MCF 10A (cell line): ENCODE measurements at regions not wholly inside any gene's neighbourhood (a gene's known extent, or its start where the extent isn't known, plus 50 kb on each side); places are given as distances from the start of the nearest gene placed in this dataset.

Source experiments
- BruUV-seq: library from RNA; stranded (reverse); fragments of 400-500 nt; replicated peaks from 2 replicates; lab custom pipeline; 2021; lab: Mats Ljungman, UMichigan
- CTCF ChIA-PET: fragments of 300-600 bp; sonication (Branson Sonifier 250); formaldehyde crosslinking; extraction: SDS; loops from one replicate; lab custom pipeline; 2021; ENCODE audit warnings: antibody characterized with exemption, inconsistent platforms; lab: Yijun Ruan, JAX
- POLR2A ChIA-PET: fragments of 300-600, 350-650 bp; sonication (Branson Sonifier 250); formaldehyde crosslinking; extraction: SDS; loops from one replicate; lab custom pipeline; 2020; ENCODE audit warnings: antibody characterized with exemption, inconsistent platforms; lab: Yijun Ruan, JAX
- DNase-seq: peaks from one replicate; pipeline ENCODE4 v3.0.0-alpha.2; 2018; ENCODE audit not compliant: unreplicated experiment
- H3K27ac Mint-ChIP-seq: one replicate; pipeline ENCODE4 v1.8.0; 2022; ENCODE audit warnings: mild to moderate bottlenecking, low read depth, mixed read lengths; ENCODE audit not compliant: unreplicated experiment
- H3K27me3 Mint-ChIP-seq: one replicate; pipeline ENCODE4 v1.8.0; 2022; ENCODE audit warnings: mixed read lengths; ENCODE audit not compliant: insufficient read depth, unreplicated experiment
- H3K36me3 Mint-ChIP-seq: one replicate; pipeline ENCODE4 v1.8.0; 2022; ENCODE audit warnings: mild to moderate bottlenecking, moderate library complexity, mixed read lengths; ENCODE audit not compliant: insufficient read depth, unreplicated experiment
- H3K4me1 Mint-ChIP-seq: one replicate; pipeline ENCODE4 v1.8.0; 2022; ENCODE audit warnings: mixed read lengths; ENCODE audit not compliant: insufficient read depth, unreplicated experiment
- H3K4me3 Mint-ChIP-seq: one replicate; pipeline ENCODE4 v1.8.0; 2022; ENCODE audit warnings: mild to moderate bottlenecking, moderate library complexity, mixed read lengths; ENCODE audit not compliant: unreplicated experiment
- H3K9me3 Mint-ChIP-seq: one replicate; pipeline ENCODE4 v1.8.0; 2022; ENCODE audit warnings: mixed read lengths; ENCODE audit not compliant: unreplicated experiment
- intact Hi-C: fragments of 100-400 bp; cut with micrococcal nuclease; formaldehyde crosslinking; loops from 2 replicates; pipeline ENCODE4 v1.14.1; 2022
- TF ChIP-seq, protein P1 (sequence below): fragments of 200-600 bp; IDR thresholded peaks from one replicate; pipeline ENCODE4 v1.8.0; 2022; ENCODE audit warnings: antibody characterized with exemption, mild to moderate bottlenecking; ENCODE audit not compliant: unreplicated experiment

DNA sequence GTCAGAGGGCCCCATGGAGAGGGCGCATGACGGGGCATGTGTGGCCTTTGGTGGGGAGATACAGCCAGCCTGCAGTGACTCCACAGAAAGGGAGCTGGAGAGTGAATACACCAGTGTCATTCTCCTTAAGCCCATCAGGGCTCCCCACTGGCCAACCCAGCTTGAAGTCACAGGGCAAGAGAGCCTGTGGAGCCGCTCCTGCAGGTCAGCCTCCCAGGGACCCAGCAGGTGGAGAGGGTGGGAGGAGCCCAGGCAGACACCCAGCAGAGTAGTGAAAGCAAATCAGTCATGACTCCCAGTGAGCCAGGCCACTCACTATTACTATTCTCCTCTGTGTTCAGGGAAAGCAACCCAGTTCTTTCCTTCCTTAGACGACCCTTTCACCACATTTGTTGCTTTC is 110.0 kb upstream of the CPM start:
- Mint-ChIP-seq H3K27me3 (no peaks in the 10 kb centered on the region), H3K9me3 (no peaks in the 10 kb centered on the region), H3K4me1 (no peaks in the 10 kb centered on the region), H3K36me3 (no peaks in the 10 kb centered on the region), H3K27ac (no peak overlapping the region), H3K4me3 (no peak overlapping the region)
- CTCF ChIA-PET = interaction anchor here (0.6 to 1.2 kb wide), 2 partner anchors 27 to 639 kb away, joined by 3 read pairs; no protein-coding TSS in a partner anchor
- POLR2A ChIA-PET = interaction anchor here (1.4 kb wide), 1 partner anchor 10 kb away, joined by 3 read pairs; no protein-coding TSS in a partner anchor
- DNase-seq = no peak
- intact Hi-C loops = no loop called here
- TF ChIP-seq, protein P1, sequence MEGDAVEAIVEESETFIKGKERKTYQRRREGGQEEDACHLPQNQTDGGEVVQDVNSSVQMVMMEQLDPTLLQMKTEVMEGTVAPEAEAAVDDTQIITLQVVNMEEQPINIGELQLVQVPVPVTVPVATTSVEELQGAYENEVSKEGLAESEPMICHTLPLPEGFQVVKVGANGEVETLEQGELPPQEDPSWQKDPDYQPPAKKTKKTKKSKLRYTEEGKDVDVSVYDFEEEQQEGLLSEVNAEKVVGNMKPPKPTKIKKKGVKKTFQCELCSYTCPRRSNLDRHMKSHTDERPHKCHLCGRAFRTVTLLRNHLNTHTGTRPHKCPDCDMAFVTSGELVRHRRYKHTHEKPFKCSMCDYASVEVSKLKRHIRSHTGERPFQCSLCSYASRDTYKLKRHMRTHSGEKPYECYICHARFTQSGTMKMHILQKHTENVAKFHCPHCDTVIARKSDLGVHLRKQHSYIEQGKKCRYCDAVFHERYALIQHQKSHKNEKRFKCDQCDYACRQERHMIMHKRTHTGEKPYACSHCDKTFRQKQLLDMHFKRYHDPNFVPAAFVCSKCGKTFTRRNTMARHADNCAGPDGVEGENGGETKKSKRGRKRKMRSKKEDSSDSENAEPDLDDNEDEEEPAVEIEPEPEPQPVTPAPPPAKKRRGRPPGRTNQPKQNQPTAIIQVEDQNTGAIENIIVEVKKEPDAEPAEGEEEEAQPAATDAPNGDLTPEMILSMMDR = no peak
- BruUV-seq = no TSS peak

DNA sequence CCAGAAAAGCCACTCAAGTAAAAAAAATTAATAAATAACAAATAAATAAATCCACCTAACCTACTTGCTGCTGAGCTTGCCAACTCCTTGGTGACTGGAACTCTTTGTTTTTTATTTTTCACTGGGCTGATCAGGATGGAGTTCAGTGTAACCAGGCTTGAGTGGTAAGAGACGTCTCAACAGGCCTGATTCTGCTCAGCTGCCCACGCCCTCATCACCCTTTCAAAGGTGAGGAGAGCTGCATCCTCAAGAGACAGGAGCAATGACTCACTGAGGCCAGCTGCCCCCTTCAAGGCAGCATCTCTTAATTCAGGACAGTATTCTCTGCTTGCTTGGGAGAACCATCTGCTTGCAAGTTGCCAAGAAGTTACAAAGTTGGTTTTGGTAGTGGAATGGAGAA is 111.9 kb upstream of the CPM start:
- BruUV-seq = no TSS peak
- TF ChIP-seq, protein P1 = no peak
- ChIA-PET POLR2A (interaction anchor here (0.6 to 0.9 kb wide), 3 partner anchors 7 to 14 kb away, joined by 3 read pairs; no protein-coding TSS in a partner anchor), CTCF (interaction anchor here (0.7 kb wide), 1 partner anchor 41 kb away, joined by 3 read pairs; no protein-coding TSS in a partner anchor)
- no peak for DNase-seq
- H3K4me1 Mint-ChIP-seq = no peaks in the 10 kb centered on the region
- H3K27me3 Mint-ChIP-seq = no peaks in the 10 kb centered on the region
- H3K4me3 Mint-ChIP-seq = no peak overlapping the region
- intact Hi-C loops = no loop called here
- no peaks in the 10 kb centered on the region for H3K36me3 Mint-ChIP-seq
- H3K9me3 Mint-ChIP-seq = no peaks in the 10 kb centered on the region
- H3K27ac Mint-ChIP-seq = no peak overlapping the region

DNA sequence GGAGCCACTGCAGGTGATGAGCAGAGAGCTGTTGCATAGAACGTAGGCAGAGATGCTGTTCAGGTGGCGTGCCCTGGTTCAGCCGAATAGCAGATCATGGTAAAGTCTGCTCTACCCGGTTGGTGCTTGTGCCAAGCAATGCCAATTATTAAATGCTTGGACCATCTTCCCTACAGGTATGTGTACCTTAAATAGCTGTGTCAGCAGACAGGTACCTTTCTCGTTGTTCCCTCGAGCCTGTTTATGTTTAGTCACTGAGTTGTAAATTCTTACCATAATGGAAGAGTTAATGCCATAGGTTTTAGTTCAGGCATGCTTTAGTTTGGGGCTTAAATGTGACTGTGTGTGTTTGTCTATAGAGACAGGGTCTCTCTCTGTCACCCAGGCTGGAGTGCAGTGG is 112.5 kb upstream of the CPM start:
- Mint-ChIP-seq H3K9me3 (no peaks in the 10 kb centered on the region), H3K27me3 (no peaks in the 10 kb centered on the region), H3K36me3 (no peaks in the 10 kb centered on the region), H3K27ac (no peak overlapping the region), H3K4me3 (no peak overlapping the region), H3K4me1 (no peaks in the 10 kb centered on the region)
- ChIA-PET CTCF (interaction anchor here (0.7 kb wide), 1 partner anchor 40 kb away, joined by 3 read pairs; no protein-coding TSS in a partner anchor), POLR2A (interaction anchor here (1.5 kb wide), 1 partner anchor 17 kb away, joined by 4 read pairs; no protein-coding TSS in a partner anchor)
- intact Hi-C loops = no loop called here
- TF ChIP-seq, protein P1 = no peak
- no peak for DNase-seq
- no TSS peak for BruUV-seq

DNA sequence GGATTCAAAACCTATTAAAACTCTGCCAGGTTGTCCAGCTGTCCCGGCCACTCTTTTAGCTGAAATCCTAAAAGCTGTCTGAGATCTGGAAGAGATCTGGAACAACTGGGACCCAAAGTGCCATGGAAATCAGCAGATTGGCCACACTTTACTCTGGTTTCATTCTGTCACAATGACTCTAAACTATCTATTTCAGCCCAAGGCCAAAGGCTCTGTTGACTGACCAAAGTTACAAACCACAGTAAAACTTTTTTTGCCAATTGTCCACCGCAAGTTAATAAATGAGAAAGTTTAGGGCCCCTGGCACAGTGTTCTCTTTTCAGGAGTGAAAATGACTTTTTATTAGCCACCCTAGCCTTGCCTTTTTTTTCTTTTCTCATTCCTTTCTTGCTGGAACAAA is 113.4 kb upstream of the CPM start:
- ChIA-PET CTCF (no interaction called here), POLR2A (interaction anchor here (0.9 to 1.5 kb wide), 4 partner anchors 9 to 18 kb away, joined by 3 to 4 read pairs (median 4); no protein-coding TSS in a partner anchor)
- Mint-ChIP-seq H3K36me3 (no peaks in the 10 kb centered on the region), H3K4me3 (no peak overlapping the region), H3K4me1 (no peaks in the 10 kb centered on the region), H3K27me3 (no peaks in the 10 kb centered on the region), H3K9me3 (no peaks in the 10 kb centered on the region), H3K27ac (no peak overlapping the region)
- DNase-seq = no peak
- intact Hi-C loops = no loop called here
- TF ChIP-seq, protein P1 = no peak
- BruUV-seq = no TSS peak
